ENCODE measurements at regions not wholly inside any gene's neighbourhood (a gene's known extent, or its start where the extent isn't known, plus 50 kb on each side); places are given as distances from the start of the nearest gene placed in this dataset.

- no peak for TF ChIP-seq FOSL1 (IDR thresholded peaks at IDR 0.05; ENCODE audit: low read depth)
- TF ChIP-seq ZBTB33 (IDR thresholded peaks at IDR 0.05; ENCODE audit: extremely low read depth, insufficient replicate concordance, low read length) = no peak
Observed at GRCh38 chr2:126825316-126825715, 73.4 kb upstream of the TEX51 start (continued).

- no peak overlapping the region for H3K4me3 ChIP-seq (replicated peaks in 1 of 2; ENCODE audit: low read depth in 1 of 2, low read length in 2 of 2)
- H3K27me3 ChIP-seq (ENCODE audit: insufficient read depth, low read length) = peaks cover 15% of the 10 kb centered on the region
- H3K9me2 ChIP-seq (ENCODE audit: insufficient read depth) = no peaks in the 10 kb centered on the region
- no TSS peak for BruUV-seq (replicated peaks)
- no peaks in the 10 kb centered on the region for H3K79me2 ChIP-seq (ENCODE audit: insufficient read depth, low read length)
- CTCF ChIA-PET = no interaction called here
- no peak overlapping the region for H3K9ac ChIP-seq (ENCODE audit: low read length)
- POLR2A ChIA-PET = no interaction called here
- no peak for DNase-seq (ENCODE audit: low read depth, low spot score)
- no peak overlapping the region for H3K4me2 ChIP-seq (ENCODE audit: low read length)
- RAD21 ChIA-PET (ENCODE audit: low non-redundant PET in 1 of 2, low total read pairs in 2 of 2, uncharacterized antibody in 2 of 2, unreplicated experiment in 2 of 2) = no interaction called here
- no peaks in the 10 kb centered on the region for H4K20me1 ChIP-seq (ENCODE audit: insufficient read depth)
- no peak for TF ChIP-seq CTCF (IDR thresholded peaks at IDR 0.05 in 2 of 3, conservative IDR thresholded peaks at IDR 0.05 in 1 of 3; ENCODE audit: borderline replicate concordance in 1 of 3, insufficient read depth in 1 of 3, low read depth in 2 of 3, low read length in 2 of 3)
- intact Hi-C loops (cut with micrococcal nuclease) = no loop called here
- H3K27ac ChIP-seq (ENCODE audit: low read depth, low read length) = no peak overlapping the region
- H3K4me1 ChIP-seq (ENCODE audit: control insufficient read depth in 1 of 2, insufficient read depth in 2 of 2, low read length in 2 of 2) = no peaks in the 10 kb centered on the region
- no peaks in the 10 kb centered on the region for H3K9me3 ChIP-seq (ENCODE audit: control insufficient read depth in 1 of 2, insufficient read depth in 1 of 2, low read depth in 1 of 2, low read length in 2 of 2)
- no peaks in the 10 kb centered on the region for H3K36me3 ChIP-seq (ENCODE audit: control insufficient read depth in 1 of 2, insufficient read depth in 2 of 2, low read length in 2 of 2)
- no peak for ATAC-seq
- no peak overlapping the region for H2AFZ ChIP-seq (ENCODE audit: low read depth, low read length, poor library complexity, severe bottlenecking)
Observed at GRCh38 chr2:126826491-126826890, 72.2 kb upstream of the TEX51 start.
